MCF 10A (cell line): ENCODE measurements at regions not wholly inside any gene's neighbourhood (a gene's known extent, or its start where the extent isn't known, plus 50 kb on each side); places are given as distances from the start of the nearest gene placed in this dataset.
"Not testable (repeated sequence)": the region's sequence is repeated elsewhere in the genome, so short reads cannot be mapped to it uniquely, and the experiment has no call there.

ENCODE experiments used
- BruUV-seq: library from RNA; stranded (reverse); fragments of 400-500 nt; replicated peaks from 2 replicates; lab custom pipeline; 2021; lab: Mats Ljungman, UMichigan
- CTCF ChIA-PET: fragments of 300-600 bp; sonication (Branson Sonifier 250); formaldehyde crosslinking; extraction: SDS; loops from one replicate; lab custom pipeline; 2021; ENCODE audit warnings: antibody characterized with exemption, inconsistent platforms; lab: Yijun Ruan, JAX
- POLR2A ChIA-PET: fragments of 300-600, 350-650 bp; sonication (Branson Sonifier 250); formaldehyde crosslinking; extraction: SDS; loops from one replicate; lab custom pipeline; 2020; ENCODE audit warnings: antibody characterized with exemption, inconsistent platforms; lab: Yijun Ruan, JAX
- DNase-seq: peaks from one replicate; pipeline ENCODE4 v3.0.0-alpha.2; 2018; ENCODE audit not compliant: unreplicated experiment
- H3K27ac Mint-ChIP-seq: one replicate; pipeline ENCODE4 v1.8.0; 2022; ENCODE audit warnings: mild to moderate bottlenecking, low read depth, mixed read lengths; ENCODE audit not compliant: unreplicated experiment
- H3K27me3 Mint-ChIP-seq: one replicate; pipeline ENCODE4 v1.8.0; 2022; ENCODE audit warnings: mixed read lengths; ENCODE audit not compliant: insufficient read depth, unreplicated experiment
- H3K36me3 Mint-ChIP-seq: one replicate; pipeline ENCODE4 v1.8.0; 2022; ENCODE audit warnings: mild to moderate bottlenecking, moderate library complexity, mixed read lengths; ENCODE audit not compliant: insufficient read depth, unreplicated experiment
- H3K4me1 Mint-ChIP-seq: one replicate; pipeline ENCODE4 v1.8.0; 2022; ENCODE audit warnings: mixed read lengths; ENCODE audit not compliant: insufficient read depth, unreplicated experiment
- H3K4me3 Mint-ChIP-seq: one replicate; pipeline ENCODE4 v1.8.0; 2022; ENCODE audit warnings: mild to moderate bottlenecking, moderate library complexity, mixed read lengths; ENCODE audit not compliant: unreplicated experiment
- H3K9me3 Mint-ChIP-seq: one replicate; pipeline ENCODE4 v1.8.0; 2022; ENCODE audit warnings: mixed read lengths; ENCODE audit not compliant: unreplicated experiment
- CTCF ChIP-seq: fragments of 200-600 bp; IDR thresholded peaks from one replicate; pipeline ENCODE4 v1.8.0; 2022; ENCODE audit warnings: antibody characterized with exemption, mild to moderate bottlenecking; ENCODE audit not compliant: unreplicated experiment
- intact Hi-C: fragments of 100-400 bp; cut with micrococcal nuclease; formaldehyde crosslinking; loops from 2 replicates; pipeline ENCODE4 v1.14.1; 2022

DNA sequence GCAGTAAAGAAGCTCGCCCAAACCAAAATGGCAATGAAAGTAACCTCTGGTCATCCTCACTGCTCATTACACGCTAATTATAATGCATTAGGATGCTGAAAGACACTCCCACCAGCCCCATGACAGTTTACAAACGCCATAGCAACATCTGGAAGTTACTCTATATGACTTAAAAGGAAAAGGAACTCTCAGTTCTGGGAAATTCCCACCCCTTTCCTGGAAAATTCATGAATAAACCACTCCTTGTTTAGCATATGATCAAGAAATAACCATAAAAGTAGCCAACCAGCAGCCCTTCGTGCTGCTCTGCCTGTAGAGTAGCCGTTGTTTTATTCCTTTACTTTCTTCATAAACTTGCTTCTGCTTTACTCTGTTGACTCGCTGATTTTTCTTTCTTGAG, 164.6 kb downstream of the SMAD6 start:
- no peak overlapping the region for H3K27ac Mint-ChIP-seq

DNA sequence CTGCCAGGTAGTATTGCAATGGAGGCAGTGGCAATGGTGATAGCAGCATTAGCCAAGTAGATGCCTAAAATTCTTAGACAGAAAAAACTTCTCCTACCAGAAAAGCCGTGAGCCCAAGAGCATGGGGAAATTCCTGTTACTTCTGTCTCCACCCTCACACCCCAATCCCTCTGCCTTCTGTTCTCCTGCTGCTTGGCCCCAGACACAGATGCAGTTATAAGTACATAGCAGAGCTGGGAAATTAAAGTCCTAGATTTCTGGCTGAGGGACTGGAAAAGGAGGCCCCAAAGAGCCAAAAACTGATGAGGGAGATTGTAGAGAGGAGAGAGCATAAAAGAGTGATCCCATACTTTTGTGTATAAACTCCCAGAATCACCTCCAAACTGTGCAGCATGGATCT, 166.9 kb downstream of the SMAD6 start:
- H3K27me3 Mint-ChIP-seq: no peaks in the 10 kb centered on the region
- CTCF ChIA-PET: interaction anchor here (0.5 to 0.6 kb wide), 2 partner anchors 117 to 236 kb away, joined by 3 read pairs; no protein-coding TSS in a partner anchor
- H3K4me1 Mint-ChIP-seq: no peaks in the 10 kb centered on the region
- no peak for TF ChIP-seq CTCF
- H3K36me3 Mint-ChIP-seq: no peaks in the 10 kb centered on the region
- no peak for DNase-seq
- H3K9me3 Mint-ChIP-seq: peaks cover 8% of the 10 kb centered on the region
- intact Hi-C loops: no loop called here
- POLR2A ChIA-PET: no interaction called here
- H3K27ac Mint-ChIP-seq: no peak overlapping the region
- no TSS peak for BruUV-seq
- H3K4me3 Mint-ChIP-seq: no peak overlapping the region

More for the DNA sequence above, 164.6 kb downstream of the SMAD6 start:
- POLR2A ChIA-PET: no interaction called here
- Mint-ChIP-seq H3K4me3 (no peak overlapping the region), H3K4me1 (peaks cover 20% of the 10 kb centered on the region), H3K36me3 (no peaks in the 10 kb centered on the region), H3K9me3 (peaks cover 8% of the 10 kb centered on the region), H3K27me3 (no peaks in the 10 kb centered on the region)
- BruUV-seq: no TSS peak
- no peak for TF ChIP-seq CTCF
- DNase-seq: no peak
- intact Hi-C loops: no loop called here
- CTCF ChIA-PET: interaction anchor here (1.7 kb wide), 1 partner anchor 92 kb away, joined by 8 read pairs; no protein-coding TSS in a partner anchor

DNA sequence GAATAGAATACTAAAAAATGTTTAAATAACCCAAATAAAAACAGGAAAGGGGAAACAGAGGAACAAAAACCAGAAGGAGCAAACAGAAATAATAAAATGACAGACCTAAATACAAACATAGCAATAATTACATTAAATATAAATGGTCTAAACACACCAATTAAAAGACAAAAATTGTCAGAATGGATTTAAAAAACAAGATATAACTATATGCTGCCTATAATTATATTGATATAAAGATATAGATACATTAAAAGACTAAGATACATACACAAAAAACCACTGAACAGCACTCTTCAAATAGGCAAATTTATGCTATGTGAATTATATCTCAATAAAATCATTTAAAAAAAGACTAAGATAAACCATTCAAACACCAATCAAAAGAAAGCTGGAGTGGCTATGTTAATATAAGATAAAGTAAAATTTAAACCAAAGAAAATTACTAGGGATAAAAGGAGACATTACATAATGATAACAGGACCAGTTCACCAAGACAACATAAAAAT, 168.9 kb downstream of the SMAD6 start:
- Mint-ChIP-seq H3K27me3 (no peaks in the 10 kb centered on the region), H3K4me1 (no peaks in the 10 kb centered on the region), H3K36me3 (no peaks in the 10 kb centered on the region), H3K27ac (no peak overlapping the region), H3K4me3 (no peak overlapping the region), H3K9me3 (peaks cover 8% of the 10 kb centered on the region)
- no TSS peak for BruUV-seq
- intact Hi-C loops: no loop called here
- ChIA-PET POLR2A (no interaction called here), CTCF (interaction anchor here (0.6 kb wide), 1 partner anchor 315 kb away, joined by 3 read pairs; no protein-coding TSS in a partner anchor)
- no peak for TF ChIP-seq CTCF
- DNase-seq: no peak

GRCh38 chr15:66872405-66872804, 170.4 kb downstream of the SMAD6 start:
- ChIA-PET CTCF (interaction anchor here (0.8 to 0.9 kb wide), 2 partner anchors 9 to 47 kb away, joined by 3 to 4 read pairs; no protein-coding TSS in a partner anchor), POLR2A (interaction anchor here (1.5 kb wide), 1 partner anchor 10 kb away, joined by 4 read pairs; no protein-coding TSS in a partner anchor)
- intact Hi-C loops: no loop called here
- DNase-seq: no peak
- no TSS peak for BruUV-seq
- TF ChIP-seq CTCF: no peak
- no peaks in the 10 kb centered on the region for H3K27me3 Mint-ChIP-seq
- no peak overlapping the region for H3K27ac Mint-ChIP-seq
- H3K4me3 Mint-ChIP-seq: no peak overlapping the region
- peaks cover 8% of the 10 kb centered on the region for H3K9me3 Mint-ChIP-seq
- H3K4me1 Mint-ChIP-seq: no peaks in the 10 kb centered on the region
- no peaks in the 10 kb centered on the region for H3K36me3 Mint-ChIP-seq

DNA sequence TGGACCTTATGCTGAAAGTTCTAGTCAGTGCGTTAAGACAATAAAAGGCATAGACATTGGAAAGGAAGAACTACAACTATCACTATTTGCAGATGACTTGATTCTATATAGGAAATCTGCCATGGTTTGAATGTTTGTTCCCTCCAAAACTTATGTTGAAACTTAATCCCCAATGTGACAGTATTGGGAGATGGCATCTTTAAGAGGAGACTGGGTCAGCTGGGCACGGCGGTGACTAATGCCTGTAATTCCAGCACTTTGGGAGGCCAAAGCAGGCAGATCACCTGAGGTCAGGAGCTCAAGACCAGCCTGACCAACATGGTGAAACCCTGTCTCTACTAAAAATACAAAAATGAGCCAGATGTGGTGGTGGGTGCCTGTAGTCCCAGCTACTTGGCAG, 171.3 kb downstream of the SMAD6 start:
- BruUV-seq, H3K9me3 Mint-ChIP-seq, H3K4me3 Mint-ChIP-seq, H3K36me3 Mint-ChIP-seq, H3K4me1 Mint-ChIP-seq, DNase-seq, H3K27me3 Mint-ChIP-seq, intact Hi-C loops, CTCF ChIA-PET, H3K27ac Mint-ChIP-seq: not testable (repeated sequence)
- POLR2A ChIA-PET: interaction anchor here (1.5 kb wide), 1 partner anchor 9 kb away, joined by 4 read pairs; no protein-coding TSS in a partner anchor
